Inferior parietal cortex (tissue), 1 donor: ENCODE measurements at regions not wholly inside any gene's neighbourhood (a gene's known extent, or its start where the extent isn't known, plus 50 kb on each side); places are given as distances from the start of the nearest gene placed in this dataset.

Experiments used
- DNase-seq: peaks from one replicate; pipeline ENCODE4 v3.0.0-alpha.2; 2016; ENCODE audit errors: extremely low spot score

DNA sequence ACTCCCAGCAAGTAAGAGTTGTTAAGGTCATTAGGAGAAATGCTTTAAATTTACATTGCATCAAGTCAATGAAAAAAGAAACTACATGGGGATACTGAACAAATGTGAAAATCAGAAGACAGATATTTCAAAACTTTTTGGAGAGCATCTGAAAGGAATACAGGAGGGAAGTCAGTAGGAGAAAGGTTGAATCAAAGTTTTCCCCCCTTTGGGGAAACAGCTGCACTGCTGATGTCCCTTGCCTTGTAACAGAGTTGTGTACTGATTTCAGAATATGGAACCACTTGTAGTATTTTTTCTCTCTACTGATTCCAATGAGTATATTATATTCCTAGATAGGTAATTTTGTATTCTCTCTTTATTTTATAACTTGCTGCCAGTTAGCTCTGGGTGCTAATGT, 592.5 kb upstream of the ZEB2 start:
- no peak for DNase-seq

DNA sequence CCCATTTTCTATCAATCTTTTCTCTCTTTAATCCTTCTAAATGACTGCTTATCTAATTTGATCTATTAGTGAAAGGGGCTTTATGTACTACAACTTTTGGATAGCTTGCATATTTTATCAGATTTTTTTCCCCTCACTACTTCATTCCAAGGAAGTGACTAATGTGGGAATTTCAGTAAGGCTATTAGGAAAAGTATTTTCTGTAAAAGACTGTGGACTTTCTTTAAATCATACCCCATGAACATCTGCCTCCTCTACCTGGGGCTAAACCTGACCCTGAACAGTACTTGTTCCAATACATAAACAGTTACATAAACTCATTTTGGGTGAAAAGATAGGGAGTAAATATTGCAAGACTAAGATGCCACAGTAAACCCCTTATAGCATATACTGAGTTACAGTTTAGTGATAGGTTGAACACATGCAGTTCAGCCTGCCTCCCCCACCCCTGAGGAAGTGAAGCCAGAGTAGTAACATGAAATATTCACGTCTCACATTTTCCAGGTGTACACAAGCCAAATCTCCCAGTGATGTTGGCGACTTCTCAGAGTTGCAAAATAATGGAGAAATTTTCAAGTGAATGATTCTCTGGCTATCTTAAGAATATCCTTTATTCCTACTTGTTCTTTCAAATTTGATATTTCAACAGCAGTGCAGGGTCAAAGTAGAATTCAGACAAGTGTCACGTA, 590.9 kb upstream of the ZEB2 start:
- no peak for DNase-seq

DNA sequence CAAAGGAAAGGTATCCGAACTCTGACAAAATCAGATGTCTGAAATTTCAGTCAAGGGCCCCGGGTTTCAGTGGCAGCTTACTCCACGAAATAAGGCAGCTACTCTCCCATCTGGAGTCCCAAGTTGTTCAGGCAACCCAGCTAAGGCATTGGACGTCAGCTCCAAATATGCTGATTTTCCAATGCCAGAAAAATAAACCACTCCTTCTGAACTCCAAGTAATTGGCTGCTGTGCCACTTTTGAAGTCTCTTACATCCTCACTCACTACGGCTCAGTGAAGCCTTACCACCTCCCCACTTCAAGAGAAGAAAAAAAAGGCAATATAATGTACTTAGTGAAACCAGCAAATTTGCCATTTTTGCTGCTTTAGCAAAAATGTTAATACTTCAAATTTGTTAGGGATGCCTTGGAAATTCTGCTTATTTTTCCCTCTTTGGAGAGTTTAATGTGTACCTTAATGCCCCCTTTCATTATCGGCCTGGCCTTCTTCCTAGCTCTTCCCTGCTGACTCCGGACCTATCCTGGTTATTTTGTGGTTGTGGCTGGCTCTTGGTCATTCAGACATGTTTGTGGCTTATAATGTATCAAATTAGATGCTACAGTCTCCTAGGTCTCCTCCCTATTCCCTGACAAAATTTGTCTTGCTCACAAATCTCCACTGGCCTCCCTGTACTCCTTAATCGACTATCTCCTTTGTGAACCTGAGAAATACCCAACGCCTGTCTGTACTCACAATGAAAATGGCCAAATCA, 589.2 kb upstream of the ZEB2 start:
- DNase-seq = no peak

DNA sequence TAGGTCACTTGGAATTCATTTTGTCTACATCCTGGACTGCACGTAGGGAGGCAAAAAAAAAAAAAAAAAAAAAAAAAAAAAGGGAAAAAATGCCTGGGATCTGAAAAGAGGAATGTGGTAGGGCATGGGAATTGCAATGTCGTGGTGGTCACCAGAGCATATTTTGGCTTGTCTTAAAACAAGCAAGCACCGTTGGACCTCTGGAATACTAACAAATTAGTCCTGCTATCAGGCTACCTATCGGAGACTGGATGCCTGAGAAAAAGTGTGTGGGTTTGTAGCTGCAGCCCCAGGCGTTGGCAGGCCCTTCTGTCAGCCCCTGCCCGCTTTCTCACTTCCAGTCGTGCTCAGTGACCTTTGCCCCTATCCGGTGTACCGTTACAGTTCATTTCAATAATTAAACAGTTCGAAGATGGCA, 588.5 kb upstream of the ZEB2 start:
- no peak for DNase-seq

DNA sequence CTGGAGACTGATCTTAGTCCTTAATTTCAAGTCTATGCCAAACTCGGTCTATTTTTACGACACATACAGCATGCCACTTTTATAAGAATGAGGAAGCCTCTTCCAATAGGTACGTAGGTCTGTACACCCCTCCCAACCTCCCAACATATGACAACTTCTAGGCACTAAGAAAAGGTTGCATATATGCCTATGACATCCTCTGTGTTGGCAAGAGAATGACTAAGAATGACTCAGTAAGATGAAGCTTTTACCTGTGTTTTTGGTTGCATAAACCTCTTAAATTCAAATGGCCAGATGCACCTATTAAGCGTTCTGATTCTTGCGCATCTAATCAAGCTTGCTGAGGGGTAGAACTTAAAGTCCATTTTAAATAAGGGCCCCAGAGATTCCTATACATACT, 586.4 kb upstream of the ZEB2 start:
- no peak for DNase-seq

DNA sequence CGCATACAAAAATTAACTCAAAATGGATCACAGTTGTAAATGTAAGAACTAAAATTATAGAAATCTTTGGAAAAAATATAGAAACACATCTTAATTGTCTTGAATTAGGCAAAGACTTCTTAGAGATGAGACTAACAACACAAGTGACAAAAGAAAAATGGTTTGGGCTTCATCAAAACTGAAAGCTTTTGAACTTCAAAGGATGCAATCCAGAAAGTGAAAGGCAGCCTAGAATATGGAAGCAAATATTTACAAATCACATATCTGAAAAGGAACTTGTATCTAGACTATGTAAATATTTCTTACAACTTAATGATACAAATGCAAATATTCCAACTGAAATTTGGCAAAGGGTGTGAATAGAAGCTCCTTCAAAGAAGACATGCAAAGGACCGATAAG, 582.8 kb upstream of the ZEB2 start:
- DNase-seq = no peak

DNA sequence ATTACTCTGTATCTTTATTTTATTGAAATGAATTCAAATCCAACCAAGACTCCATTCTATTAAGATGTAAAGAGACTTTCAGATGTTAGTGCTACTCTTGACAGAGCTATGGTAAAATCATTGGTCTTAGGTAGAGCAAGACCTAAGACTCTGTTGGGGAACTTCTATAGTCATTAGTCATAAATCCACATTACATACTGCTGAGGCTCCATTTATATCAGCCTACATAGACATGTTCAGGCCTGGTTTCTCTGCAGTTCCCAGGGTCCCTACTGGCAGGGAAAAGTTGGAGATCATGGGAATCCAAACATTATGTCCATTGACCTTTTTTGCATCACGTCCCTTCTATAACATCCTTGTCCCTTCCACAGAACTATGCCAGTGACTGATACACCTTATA, 580.4 kb upstream of the ZEB2 start:
- DNase-seq = no peak

DNA sequence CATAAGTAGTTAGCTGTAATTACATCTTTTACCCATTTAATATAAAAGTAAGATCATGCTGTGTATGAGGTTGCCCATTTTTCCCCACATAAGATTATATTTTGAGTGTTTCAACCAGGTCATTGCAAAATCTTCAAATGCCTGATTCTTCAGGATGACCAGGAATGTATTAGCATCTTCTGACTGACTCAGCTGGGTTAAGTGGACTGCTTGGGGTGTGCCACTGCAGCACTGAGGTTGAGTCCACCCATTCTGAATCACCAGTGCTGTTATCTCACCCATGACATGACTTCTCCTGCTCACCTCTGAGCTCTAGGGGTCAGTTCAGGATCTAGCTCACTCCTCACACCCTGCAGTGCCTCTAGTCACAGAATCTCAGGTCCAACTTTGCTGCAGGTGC, 576.7 kb upstream of the ZEB2 start:
- no peak for DNase-seq

DNA sequence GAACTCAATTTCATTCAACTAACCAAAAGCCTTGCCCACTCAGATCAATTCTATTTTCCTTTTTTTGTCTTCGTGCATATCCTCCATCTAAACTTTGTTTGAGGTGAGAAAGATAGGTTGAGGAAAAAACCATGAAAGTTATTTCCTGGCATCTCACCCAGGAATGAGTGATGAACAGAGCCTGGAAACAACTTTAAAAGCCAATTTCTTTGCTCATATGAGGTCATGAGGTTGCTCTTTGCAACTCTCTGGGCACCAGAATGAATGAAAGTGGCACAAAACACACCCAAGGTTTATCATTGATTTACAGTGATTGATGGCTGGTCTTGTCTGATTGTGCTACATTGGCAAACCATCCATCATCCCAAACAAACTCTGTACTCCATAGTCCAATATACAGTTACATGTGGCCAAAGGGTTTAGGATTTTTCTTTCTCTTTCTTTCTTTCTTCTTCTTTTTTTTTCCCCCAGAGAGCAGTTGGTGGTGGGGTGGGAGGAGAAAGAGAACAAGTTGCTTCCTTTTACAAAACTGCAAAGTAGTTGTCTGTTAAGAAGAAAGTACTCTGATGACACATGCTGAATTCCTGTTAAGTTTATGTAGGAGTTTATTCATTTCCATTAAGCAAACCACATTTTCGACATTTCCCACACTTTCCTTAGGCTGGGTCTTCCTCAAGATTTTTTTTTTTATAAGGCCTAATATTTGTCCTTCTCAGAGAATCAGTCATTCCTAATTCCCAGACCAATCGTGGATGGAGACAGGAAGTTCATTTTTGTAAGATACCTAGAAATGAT, 575.9 kb upstream of the ZEB2 start:
- no peak for DNase-seq

DNA sequence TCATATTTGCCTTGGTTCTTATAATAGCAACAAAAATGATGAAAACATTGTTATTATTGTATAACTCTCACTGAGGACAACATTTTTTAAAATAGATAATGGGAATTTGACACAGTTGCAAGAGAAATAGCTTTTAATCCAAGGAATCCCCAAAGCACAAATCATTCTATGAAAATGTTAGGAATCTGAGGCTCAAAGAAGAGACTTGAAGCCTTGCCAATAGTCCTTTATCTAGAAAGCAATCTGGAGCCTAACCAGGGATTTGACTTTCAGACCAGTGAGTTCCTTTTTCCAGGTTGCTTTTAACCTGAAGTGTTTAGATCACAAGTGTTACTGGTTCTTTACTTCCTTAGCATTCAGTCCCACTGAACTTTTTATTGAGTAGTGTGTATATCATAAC, 574.5 kb upstream of the ZEB2 start:
- no peak for DNase-seq

DNA sequence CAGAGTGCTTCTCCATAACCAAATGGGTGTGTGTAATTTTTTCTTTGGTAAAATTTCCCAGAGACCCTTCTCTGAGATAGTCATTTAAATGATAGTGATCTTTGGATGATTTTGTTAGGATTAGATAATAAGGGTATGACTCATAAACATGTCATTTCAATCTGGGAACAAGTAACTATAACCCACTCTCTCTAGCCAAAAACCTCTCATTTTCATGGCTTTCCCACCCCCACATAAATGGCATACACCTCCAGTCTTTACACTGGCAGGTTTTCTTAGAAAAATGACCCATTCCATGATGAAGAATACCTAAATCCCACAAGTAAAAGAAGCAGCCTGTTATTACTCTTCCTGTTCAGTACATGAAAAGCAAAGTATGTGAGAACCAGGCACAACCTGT, 572.0 kb upstream of the ZEB2 start:
- peak; percentile 15 for DNase-seq

DNA sequence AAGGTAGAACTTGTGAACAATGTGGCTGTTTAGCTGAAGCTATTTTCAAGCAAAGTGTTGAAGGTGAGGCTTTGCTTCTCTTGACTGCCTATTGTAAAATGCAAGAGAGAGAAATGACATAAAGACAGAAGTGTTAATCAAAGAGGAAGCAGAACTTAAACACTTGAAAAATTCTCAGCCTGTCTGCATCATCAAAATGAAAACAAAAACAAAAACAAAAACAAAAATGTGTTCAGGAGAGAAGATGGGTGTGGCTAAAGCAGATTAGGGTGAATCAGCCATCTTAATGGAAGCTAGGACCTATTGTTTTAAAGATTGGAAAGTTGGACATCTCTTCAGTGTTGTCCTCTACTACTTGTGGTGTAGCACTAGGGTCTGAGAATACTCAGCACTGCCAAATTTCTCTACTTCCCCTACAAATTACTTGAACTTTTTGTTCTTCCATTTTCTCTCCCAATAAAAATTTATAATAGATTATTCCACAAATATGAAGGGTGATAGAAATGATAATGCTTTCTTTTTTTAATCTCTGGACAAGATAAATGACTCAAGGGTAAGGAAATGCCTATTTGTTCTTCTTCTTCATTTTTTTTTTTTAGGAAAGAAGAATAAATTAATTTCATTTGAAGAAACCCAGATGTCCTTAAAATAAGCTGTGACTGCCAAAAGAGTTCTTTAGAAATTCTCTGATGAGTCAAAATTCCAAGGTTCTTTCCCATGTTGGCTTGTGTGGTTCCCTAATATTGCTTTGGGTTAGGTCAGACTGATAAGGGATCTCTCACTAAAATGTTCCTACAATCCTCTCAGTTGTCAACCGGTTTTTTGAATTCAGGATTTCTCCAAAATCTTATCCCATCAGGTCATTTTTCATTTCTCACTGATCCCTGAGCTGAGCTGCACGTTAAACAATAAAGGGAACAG, 571.2 kb upstream of the ZEB2 start:
- no peak for DNase-seq

DNA sequence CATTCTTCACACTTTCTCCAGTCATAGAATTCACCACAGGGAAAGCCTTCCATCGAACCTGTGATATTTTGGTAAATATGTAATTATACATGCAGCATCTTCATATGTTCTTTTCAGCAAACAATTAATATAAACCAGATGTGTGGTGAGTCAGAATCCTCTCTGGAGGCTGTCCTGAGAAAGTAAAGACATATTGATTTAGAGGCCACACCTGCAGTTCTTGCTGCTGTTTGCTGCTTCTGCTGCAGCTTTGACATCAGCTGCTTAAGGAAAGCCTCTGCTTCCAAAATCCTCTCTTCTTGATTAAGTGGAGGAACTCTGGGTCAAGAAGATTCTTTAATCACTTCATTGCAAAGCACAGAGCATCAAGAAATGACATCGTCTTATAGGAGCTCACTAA, 568.8 kb upstream of the ZEB2 start:
- DNase-seq = no peak

DNA sequence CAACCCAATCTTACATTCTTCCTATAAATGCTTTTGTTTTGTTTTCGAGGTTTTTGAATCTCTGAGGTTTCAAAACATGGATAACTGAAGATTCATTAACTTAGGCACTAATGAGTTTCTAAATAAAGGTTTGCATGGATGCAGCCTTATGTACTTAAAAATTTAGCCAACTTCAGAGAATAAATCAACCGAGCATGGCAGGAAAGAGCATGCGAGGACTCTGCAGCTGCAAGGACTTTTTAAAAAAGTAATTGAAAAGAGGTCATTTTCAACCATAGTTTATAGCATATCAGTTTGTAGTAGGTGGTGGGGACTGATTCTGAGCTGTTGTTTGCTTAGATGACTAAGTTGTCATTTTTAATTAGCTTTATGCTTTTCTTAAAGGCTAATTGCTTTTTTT, 567.0 kb upstream of the ZEB2 start:
- no peak for DNase-seq

DNA sequence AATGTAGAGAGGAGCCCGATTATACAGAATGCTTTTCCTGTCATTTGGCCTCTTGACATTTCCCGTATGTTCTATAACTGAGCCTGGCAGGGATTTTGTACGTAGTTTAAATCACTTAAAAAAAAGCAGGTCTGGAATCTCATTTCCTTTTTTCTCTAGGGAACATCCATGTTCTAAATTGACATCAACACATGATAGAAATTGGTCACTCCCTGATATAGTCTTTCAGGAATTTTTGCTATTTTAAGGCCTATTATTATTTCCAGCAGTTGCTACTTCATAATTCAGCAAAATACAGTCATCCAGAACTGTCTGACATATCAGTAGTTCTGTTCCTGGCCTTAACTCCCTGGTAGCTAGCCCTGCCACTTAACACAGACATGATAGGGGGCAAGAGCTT, 565.7 kb upstream of the ZEB2 start:
- DNase-seq = no peak

DNA sequence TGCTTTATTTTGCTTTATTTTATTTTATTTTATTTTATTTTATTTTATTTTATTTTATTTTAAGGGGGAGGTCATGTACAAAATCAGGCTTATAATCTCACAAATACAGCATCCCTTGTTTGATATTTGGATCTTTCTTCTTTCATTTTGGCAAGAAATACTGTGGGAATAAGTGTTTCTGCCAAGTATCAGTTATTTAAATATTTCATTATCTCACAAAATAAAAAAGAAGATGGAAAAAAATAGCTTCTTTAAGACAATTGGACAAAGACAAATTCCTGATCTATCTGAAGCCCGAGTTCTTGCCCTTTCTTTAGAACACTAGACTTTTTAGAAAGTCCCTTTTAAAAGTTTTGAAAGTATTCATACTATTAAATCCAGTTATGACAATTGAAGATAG, 560.5 kb upstream of the ZEB2 start:
- no peak for DNase-seq

DNA sequence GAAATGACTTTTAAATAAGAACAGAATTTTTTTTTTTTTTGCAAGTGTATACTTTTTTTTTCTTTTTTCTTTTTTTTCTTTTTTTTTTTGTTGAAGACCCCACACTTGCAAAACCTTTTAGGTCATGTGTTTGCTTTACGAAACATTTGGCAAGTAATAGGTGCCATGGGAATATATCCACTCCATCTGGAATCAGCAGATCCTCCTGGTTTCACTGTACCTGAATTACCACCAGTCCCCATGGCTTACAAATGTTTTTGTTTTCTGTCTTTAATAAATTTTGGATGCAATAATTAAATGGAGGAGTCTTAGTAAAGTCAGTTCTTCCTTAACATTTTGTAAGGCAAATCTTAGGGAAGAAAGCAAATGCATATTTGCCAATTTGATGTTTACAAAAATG, 559.7 kb upstream of the ZEB2 start:
- DNase-seq = no peak

DNA sequence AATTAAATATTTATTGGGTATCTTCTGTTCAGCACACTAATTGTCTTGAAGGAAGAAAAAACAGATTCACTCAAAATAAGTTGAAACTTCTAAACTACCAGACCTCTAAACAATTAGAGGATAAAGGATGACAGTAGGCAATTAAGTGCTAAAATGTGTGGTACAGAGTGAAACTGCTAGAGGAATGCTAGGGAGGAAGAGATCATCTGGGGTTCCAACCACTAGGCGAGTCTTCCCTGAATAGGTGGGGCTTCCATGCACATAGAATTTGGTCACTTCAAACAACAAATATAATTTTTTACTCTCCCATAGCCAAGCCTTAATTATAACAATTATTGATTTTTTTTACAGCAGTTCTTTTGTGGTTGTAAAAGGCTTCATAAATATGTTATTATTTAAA, 559.0 kb upstream of the ZEB2 start:
- no peak for DNase-seq

DNA sequence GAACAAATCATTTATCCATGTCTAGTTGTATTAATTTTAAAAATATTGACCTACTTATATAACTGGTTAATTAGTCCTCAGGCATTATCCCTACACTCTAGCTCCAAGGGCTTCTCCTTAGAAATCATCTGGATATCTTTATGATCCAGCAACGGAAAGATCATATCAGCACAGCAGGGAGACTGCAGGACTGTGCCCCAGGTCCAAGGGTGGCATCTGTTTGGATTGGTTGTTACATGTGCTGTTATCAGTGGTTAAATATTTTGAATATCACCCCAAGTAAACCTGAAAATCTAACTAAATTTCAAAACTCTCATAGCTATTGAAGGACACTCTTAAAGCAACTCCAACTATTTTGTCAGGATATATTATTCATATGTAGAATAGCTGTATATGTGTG, 556.2 kb upstream of the ZEB2 start:
- no peak for DNase-seq

DNA sequence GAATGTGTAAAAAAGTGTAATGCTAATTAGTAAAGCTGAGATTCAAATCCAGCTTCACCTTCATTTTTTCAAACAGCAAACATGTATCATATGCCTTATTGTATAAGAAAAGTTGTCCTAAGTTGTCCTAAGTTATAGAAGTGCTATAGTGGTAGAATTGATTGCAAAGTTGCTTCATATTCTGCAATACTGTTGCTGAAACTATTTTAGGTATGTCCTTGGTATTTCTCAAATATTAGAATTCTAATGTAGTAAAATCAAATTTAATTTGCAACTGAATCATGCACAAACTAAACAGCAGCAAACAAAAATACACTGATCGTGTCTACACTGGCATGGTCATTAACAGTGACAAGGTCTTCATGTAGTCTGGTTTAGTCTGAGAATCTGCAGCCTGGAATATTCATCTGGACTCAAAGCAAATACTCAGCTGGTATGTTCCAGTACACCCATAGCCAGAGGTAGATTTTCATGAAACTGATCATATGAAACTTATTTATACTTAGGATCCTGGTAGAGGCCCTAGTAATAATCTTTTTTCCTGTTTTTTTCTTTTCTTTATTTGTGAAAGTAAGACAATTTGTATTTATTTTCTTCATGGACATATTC, 555.6 kb upstream of the ZEB2 start:
- DNase-seq = no peak

DNA sequence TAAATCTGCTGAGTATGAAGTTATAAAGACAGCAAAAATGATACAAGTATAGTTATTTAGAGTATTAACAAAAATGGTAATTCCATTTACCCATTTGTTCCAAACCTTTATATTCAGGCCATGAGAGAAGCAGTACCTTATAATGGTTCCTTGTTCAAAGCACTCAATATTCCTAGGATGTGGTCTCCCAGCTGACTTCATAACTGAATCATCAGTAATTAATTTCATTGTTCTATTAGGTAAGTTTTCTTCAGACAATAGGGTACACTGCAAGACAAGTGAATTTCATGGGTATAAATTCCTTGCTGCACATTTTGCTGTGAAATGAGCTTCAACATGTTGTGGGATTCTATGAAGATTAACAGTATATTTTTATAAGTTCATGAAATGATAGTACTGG, 550.8 kb upstream of the ZEB2 start:
- no peak for DNase-seq
